ENCODE measurements at regions not wholly inside any gene's neighbourhood (a gene's known extent, or its start where the extent isn't known, plus 50 kb on each side); places are given as distances from the start of the nearest gene placed in this dataset.

GRCh38 chr22:48287031-48287430, 1524.6 kb downstream of the TBC1D22A start:
- Histone ChIP-seq H3K9me3 (no peaks in the 10 kb centered on the region), H3K36me3 (no peaks in the 10 kb centered on the region), H3K27me3 (peaks cover 0 to 8% of the 10 kb centered on the region in 2 donors), H3K4me1 (no peaks in the 10 kb centered on the region), H3K4me3 (no peak overlapping the region), H3K27ac (no peak overlapping the region)
- intact Hi-C loops (cut with DNase I), result no loop called here
- no peak for ATAC-seq
- TF ChIP-seq, protein P1, sequence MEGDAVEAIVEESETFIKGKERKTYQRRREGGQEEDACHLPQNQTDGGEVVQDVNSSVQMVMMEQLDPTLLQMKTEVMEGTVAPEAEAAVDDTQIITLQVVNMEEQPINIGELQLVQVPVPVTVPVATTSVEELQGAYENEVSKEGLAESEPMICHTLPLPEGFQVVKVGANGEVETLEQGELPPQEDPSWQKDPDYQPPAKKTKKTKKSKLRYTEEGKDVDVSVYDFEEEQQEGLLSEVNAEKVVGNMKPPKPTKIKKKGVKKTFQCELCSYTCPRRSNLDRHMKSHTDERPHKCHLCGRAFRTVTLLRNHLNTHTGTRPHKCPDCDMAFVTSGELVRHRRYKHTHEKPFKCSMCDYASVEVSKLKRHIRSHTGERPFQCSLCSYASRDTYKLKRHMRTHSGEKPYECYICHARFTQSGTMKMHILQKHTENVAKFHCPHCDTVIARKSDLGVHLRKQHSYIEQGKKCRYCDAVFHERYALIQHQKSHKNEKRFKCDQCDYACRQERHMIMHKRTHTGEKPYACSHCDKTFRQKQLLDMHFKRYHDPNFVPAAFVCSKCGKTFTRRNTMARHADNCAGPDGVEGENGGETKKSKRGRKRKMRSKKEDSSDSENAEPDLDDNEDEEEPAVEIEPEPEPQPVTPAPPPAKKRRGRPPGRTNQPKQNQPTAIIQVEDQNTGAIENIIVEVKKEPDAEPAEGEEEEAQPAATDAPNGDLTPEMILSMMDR (IDR thresholded peaks at IDR 0.05), result no peak
- no peak for DNase-seq

DNA sequence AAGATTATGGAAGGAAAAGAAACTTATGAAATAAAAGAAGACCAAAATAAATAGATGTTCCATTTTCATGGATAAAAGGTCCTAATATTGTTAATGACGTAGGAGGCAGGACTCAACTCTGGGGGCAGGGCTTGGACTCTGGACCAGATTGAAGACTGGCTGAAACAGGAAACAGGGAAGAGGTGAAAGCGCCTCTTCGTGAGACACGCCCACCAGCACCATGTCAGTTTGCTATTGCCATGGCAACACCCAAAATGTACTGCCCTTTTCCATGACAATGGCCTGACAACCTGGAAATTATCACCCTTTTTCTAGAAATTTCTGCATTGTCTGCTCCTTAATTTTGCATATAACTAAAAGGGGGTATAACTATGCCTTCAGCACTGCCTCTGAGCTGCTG, 1522.2 kb downstream of the TBC1D22A start:
- Histone ChIP-seq H3K4me3 (no peak overlapping the region), H3K36me3 (no peaks in the 10 kb centered on the region), H3K9me3 (no peaks in the 10 kb centered on the region), H3K4me1 (no peaks in the 10 kb centered on the region), H3K27me3 (peaks cover 0 to 8% of the 10 kb centered on the region in 2 donors), H3K27ac (no peak overlapping the region)
- intact Hi-C loops (cut with DNase I), result no loop called here
- ATAC-seq (no peak), DNase-seq (no peak)
- TF ChIP-seq, protein P1 (IDR thresholded peaks at IDR 0.05), result no peak

- intact Hi-C loops (cut with DNase I), result no loop called here
- Histone ChIP-seq H3K27me3 (peaks cover 0 to 16% of the 10 kb centered on the region in 2 donors), H3K4me3 (no peak overlapping the region), H3K27ac (no peak overlapping the region), H3K9me3 (no peaks in the 10 kb centered on the region), H3K4me1 (no peaks in the 10 kb centered on the region), H3K36me3 (no peaks in the 10 kb centered on the region)
- DNase-seq (no peak), ATAC-seq (no peak)
- TF ChIP-seq, protein P1 (IDR thresholded peaks at IDR 0.05), result no peak
Measured at GRCh38 chr22:48282804-48283203, 1520.4 kb downstream of the TBC1D22A start.

DNA sequence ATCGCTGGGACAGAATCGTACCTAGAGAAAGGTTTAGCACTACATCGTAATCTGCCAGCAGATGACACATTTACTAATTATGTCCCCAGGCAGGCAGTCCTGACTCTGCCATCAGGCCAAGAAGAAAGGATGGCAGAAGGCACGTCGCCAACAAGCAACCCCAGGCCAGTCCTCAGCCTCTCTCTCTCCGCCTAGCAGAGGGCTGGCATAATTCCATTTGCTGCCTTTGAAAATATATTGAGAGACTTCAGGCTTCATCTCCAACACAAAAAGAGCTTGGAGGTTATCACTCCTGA, 1517.0 kb downstream of the TBC1D22A start:
- no peak for DNase-seq
- TF ChIP-seq, protein P1 (IDR thresholded peaks at IDR 0.05), result no peak
- Histone ChIP-seq H3K27me3 (peaks cover 0 to 12% of the 10 kb centered on the region in 2 donors), H3K4me3 (no peak overlapping the region), H3K27ac (no peak overlapping the region), H3K9me3 (no peaks in the 10 kb centered on the region), H3K4me1 (no peaks in the 10 kb centered on the region), H3K36me3 (no peaks in the 10 kb centered on the region)
- intact Hi-C loops (cut with DNase I), result no loop called here
- ATAC-seq, result no peak

GRCh38 chr22:48278620-48279460, 1516.4 kb downstream of the TBC1D22A start:
- intact Hi-C loops (cut with DNase I), result no loop called here
- DNase-seq (no peak), ATAC-seq (no peak)
- TF ChIP-seq, protein P1 (IDR thresholded peaks at IDR 0.05), result no peak
- Histone ChIP-seq H3K27me3 (peaks cover 0 to 12% of the 10 kb centered on the region in 2 donors), H3K36me3 (no peaks in the 10 kb centered on the region), H3K27ac (no peak overlapping the region), H3K4me3 (no peak overlapping the region), H3K9me3 (no peaks in the 10 kb centered on the region), H3K4me1 (no peaks in the 10 kb centered on the region)

All from left lung (tissue), 4 donors.